Kidney (tissue), 13 donors: ENCODE measurements at regions not wholly inside any gene's neighbourhood (a gene's known extent, or its start where the extent isn't known, plus 50 kb on each side); places are given as distances from the start of the nearest gene placed in this dataset.

Experiments used
- DNase-seq, 5 donors: peaks; one replicate each; pipeline ENCODE4 v3.0.0-alpha.2; 2013 to 2020
- FAIRE-seq: peaks from 2 replicates; lab custom pipeline; 2012; peaks lifted over from hg19 to GRCh38; lab: Jason Lieb, UNC
- H3K27ac ChIP-seq, 2 donors: one replicate each; pipeline ENCODE4 v1.7.0; 2013; ENCODE audit warnings: low read depth in 2 of 2, low read length in 2 of 2, inconsistent platforms in 1 of 2
- H3K27me3 ChIP-seq: one replicate; pipeline ENCODE4 v1.7.1; 2013; ENCODE audit warnings: low read length, inconsistent platforms; ENCODE audit not compliant: control insufficient read depth, insufficient read depth
- H3K36me3 ChIP-seq, 3 donors: one replicate each; pipeline versions ENCODE4 v1.7.0 to v1.7.1; 2013; ENCODE audit warnings: low read length in 3 of 3, control low read depth in 1 of 3, inconsistent platforms in 1 of 3; ENCODE audit not compliant: insufficient read depth in 3 of 3, control insufficient read depth in 2 of 3
- H3K4me1 ChIP-seq, 3 donors: one replicate each; pipeline versions ENCODE4 v1.7.0 to v1.7.1; 2013; ENCODE audit warnings: low read length in 3 of 3, inconsistent platforms in 1 of 3, low read depth in 1 of 3; ENCODE audit not compliant: control insufficient read depth in 2 of 3, insufficient read depth in 2 of 3
- H3K4me3 ChIP-seq, 3 donors: one replicate each; pipeline versions ENCODE4 v1.7.0 to v1.8.1; 2013; ENCODE audit warnings: low read length in 3 of 3, control low read depth in 1 of 3, inconsistent platforms in 1 of 3
- H3K9ac ChIP-seq, 3 donors: one replicate each; pipeline versions ENCODE4 v1.7.0 to v1.7.1; 2013; ENCODE audit warnings: low read length in 3 of 3, control low read depth in 1 of 3, inconsistent platforms in 1 of 3
- H3K9me3 ChIP-seq, 3 donors: one replicate each; pipeline versions ENCODE4 v1.7.0 to v1.7.1; 2013; ENCODE audit warnings: low read length in 3 of 3, control low read depth in 1 of 3, inconsistent platforms in 1 of 3; ENCODE audit not compliant: control insufficient read depth in 2 of 3, insufficient read depth in 1 of 3
- intact Hi-C: fragments of 100-400 bp; cut with DNase I; formaldehyde crosslinking; loops from one replicate; pipeline ENCODE4 v1.11.1; 2022
- TF ChIP-seq, protein P1 (sequence below): IDR thresholded peaks from 3 replicates; pipeline ENCODE4 v1.5.1; 2012; ENCODE audit warnings: mild to moderate bottlenecking, moderate library complexity, borderline replicate concordance; ENCODE audit not compliant: insufficient read depth; ENCODE audit errors: extremely low read depth
- donor health status: control.
- donor health status: control.
- donor health status: control.
- donor health status: control.
- donor health status: control.
- donor health status: DM: yes; HTN: yes; CAD: no.
- donor health status: Normal renal cell carcinoma (clear cell type).

DNA sequence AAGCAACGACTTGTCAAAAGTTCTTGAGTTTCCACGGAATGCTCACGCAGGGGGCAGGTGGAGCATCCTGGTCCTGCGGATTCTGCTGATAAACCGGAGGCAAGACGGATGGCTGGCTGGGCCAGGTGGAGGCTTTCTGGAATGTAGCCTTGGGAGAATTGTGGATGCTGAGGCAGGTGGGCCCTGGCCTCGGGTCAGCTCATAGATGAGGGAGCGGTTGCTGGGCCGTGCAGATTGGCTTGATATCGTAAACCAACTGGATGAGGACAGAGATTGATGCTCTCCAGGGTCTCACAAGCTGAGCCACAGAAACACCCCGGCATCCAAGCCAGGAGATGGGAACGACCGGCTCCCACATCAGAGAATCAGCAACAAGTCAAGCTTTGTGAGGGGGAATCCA, 50.0 kb upstream of the TFRC start:
- Histone ChIP-seq H3K4me1 (peaks cover 0 to 3% (median 0%) of the 10 kb centered on the region in 3 donors), H3K27me3 (no peaks in the 10 kb centered on the region), H3K9ac (no peak overlapping the region), H3K36me3 (no peaks in the 10 kb centered on the region), H3K4me3 (no peak overlapping the region), H3K9me3 (no peaks in the 10 kb centered on the region), H3K27ac (no peak overlapping the region)
- TF ChIP-seq, protein P1, sequence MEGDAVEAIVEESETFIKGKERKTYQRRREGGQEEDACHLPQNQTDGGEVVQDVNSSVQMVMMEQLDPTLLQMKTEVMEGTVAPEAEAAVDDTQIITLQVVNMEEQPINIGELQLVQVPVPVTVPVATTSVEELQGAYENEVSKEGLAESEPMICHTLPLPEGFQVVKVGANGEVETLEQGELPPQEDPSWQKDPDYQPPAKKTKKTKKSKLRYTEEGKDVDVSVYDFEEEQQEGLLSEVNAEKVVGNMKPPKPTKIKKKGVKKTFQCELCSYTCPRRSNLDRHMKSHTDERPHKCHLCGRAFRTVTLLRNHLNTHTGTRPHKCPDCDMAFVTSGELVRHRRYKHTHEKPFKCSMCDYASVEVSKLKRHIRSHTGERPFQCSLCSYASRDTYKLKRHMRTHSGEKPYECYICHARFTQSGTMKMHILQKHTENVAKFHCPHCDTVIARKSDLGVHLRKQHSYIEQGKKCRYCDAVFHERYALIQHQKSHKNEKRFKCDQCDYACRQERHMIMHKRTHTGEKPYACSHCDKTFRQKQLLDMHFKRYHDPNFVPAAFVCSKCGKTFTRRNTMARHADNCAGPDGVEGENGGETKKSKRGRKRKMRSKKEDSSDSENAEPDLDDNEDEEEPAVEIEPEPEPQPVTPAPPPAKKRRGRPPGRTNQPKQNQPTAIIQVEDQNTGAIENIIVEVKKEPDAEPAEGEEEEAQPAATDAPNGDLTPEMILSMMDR = no peak
- DNase-seq (no peak), FAIRE-seq (no peak)
- intact Hi-C loops = no loop called here
